ENCODE measurements at regions not wholly inside any gene's neighbourhood (a gene's known extent, or its start where the extent isn't known, plus 50 kb on each side); places are given as distances from the start of the nearest gene placed in this dataset.

DNA sequence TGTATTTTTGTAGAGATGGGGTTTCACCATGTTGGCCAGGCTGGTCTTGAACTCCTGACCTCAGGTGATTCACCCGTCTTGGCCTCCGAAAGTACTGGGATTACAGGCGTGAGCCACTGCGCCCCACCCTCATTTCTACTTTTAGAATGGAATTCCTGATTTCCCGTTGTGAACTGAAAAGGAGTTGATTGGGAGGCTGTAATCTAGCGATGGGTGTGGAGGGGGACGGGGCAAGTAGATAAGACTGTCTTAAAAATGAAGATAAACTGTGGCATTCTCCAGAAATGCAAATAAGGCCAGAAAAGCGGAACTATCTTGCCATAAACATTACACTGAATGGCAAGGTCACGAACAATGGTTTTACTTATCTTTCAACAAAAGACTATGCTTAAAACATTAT lies 135.4 kb downstream of the TRIB2 start:
- in situ Hi-C loops (cut with MboI; ENCODE audit: low sequenced_read_pairs, unreplicated experiment) = no loop called here
- DNase-seq (ENCODE audit: low spot score) = no peak
- no peak for TF ChIP-seq CTCF (IDR thresholded peaks at IDR 0.05; ENCODE audit: borderline replicate concordance, control extremely low read depth, extremely low read depth, insufficient read depth, missing control alignments)

- in situ Hi-C loops (cut with MboI; ENCODE audit: low sequenced_read_pairs, unreplicated experiment) = no loop called here
- no peak for DNase-seq (ENCODE audit: low spot score)
- TF ChIP-seq CTCF (IDR thresholded peaks at IDR 0.05; ENCODE audit: borderline replicate concordance, control extremely low read depth, extremely low read depth, insufficient read depth, missing control alignments) = no peak
Measured at GRCh38 chr2:12854001-12854530, 137.3 kb downstream of the TRIB2 start.

DNA sequence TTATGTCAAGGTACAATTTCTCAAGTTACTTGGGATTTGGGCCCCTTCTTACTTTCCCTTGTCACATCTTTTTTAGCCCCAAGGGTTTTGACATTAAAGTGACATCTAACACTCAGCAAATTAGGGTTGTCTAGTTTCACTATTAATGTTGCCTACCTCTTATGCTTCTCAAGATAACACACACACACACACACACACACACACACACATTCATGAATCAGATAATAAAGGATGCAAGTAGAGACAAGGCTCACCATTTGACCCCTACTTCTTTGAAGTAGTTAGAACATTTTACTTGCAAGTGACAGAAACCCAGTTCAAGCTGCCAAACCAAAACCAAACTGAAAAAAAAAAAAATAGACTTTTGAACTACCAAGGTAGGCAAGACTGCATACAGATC lies 138.8 kb downstream of the TRIB2 start:
- no peak for TF ChIP-seq CTCF (IDR thresholded peaks at IDR 0.05; ENCODE audit: borderline replicate concordance, control extremely low read depth, extremely low read depth, insufficient read depth, missing control alignments)
- DNase-seq (ENCODE audit: low spot score) = no peak
- in situ Hi-C loops (cut with MboI; ENCODE audit: low sequenced_read_pairs, unreplicated experiment) = no loop called here

GRCh38 chr2:12856934-12857601 lies 140.3 kb downstream of the TRIB2 start:
- TF ChIP-seq CTCF (IDR thresholded peaks at IDR 0.05; ENCODE audit: borderline replicate concordance, control extremely low read depth, extremely low read depth, insufficient read depth, missing control alignments) = no peak
- in situ Hi-C loops (cut with MboI; ENCODE audit: low sequenced_read_pairs, unreplicated experiment) = no loop called here
- DNase-seq (ENCODE audit: low spot score) = no peak

DNA sequence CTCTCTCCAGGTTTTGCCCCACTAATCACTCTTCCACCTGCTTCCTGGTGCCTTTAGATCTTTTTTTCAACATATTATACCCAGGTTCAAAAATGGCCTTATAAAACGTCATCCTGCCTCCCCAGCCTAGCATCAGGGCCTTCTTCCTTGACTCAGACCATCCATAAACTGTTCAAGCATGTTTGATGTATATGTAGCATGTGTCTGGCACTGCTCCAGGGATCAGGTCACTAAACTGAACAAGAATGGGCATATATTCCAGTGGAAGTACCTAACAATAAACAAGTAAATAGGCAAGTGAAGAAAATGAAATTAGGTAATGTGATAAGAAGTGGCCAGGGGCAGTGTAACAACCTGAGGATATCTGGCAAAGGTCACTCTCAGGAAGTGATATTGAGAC lies 141.2 kb downstream of the TRIB2 start:
- DNase-seq (ENCODE audit: low spot score) = no peak
- in situ Hi-C loops (cut with MboI; ENCODE audit: low sequenced_read_pairs, unreplicated experiment) = no loop called here
- TF ChIP-seq CTCF (IDR thresholded peaks at IDR 0.05; ENCODE audit: borderline replicate concordance, control extremely low read depth, extremely low read depth, insufficient read depth, missing control alignments) = no peak

- TF ChIP-seq CTCF (IDR thresholded peaks at IDR 0.05; ENCODE audit: borderline replicate concordance, control extremely low read depth, extremely low read depth, insufficient read depth, missing control alignments) = no peak
- DNase-seq (ENCODE audit: low spot score) = no peak
- in situ Hi-C loops (cut with MboI; ENCODE audit: low sequenced_read_pairs, unreplicated experiment) = no loop called here
Measured at GRCh38 chr2:12858786-12859185, 142.1 kb downstream of the TRIB2 start.
